K562 (cell line): ENCODE measurements at regions not wholly inside any gene's neighbourhood (a gene's known extent, or its start where the extent isn't known, plus 50 kb on each side); places are given as distances from the start of the nearest gene placed in this dataset.

Experiments used
- ATAC-seq: fragments of 200-7000 bp; cut with Tn5 transposase; 3 replicates; pipeline ENCODE4 v1.9.1; 2020; ENCODE audit warnings: moderate library complexity
- BruUV-seq: library from RNA; stranded (reverse); fragments of 400-500 nt; replicated peaks from 2 replicates; lab custom pipeline; 2021; lab: Mats Ljungman, UMichigan
- CTCF ChIA-PET: fragments of 300-600 bp; formaldehyde crosslinking; extraction: SDS; loops from one replicate; lab custom pipeline; 2021; ENCODE audit warnings: low intra/inter-chr PET ratio; lab: Yijun Ruan, JAX
- POLR2A ChIA-PET: fragments of 300-600, 350-650 bp; sonication (Branson Sonifier 250); formaldehyde crosslinking; extraction: SDS; loops from one replicate; lab custom pipeline; 2021; ENCODE audit warnings: antibody characterized with exemption, inconsistent platforms; lab: Yijun Ruan, JAX
- DNase-seq, 4 experiments: peaks; one replicate each; pipeline versions ENCODE4 v3.0.0 to v3.0.0-alpha.2; 2011 to 2018; ENCODE audit warnings: low spot score in 3 of 4, mixed read lengths in 3 of 4; ENCODE audit errors: extremely low read depth in 1 of 4
- FAIRE-seq: peaks from 2 replicates; lab custom pipeline; 2011; peaks lifted over from hg19 to GRCh38; lab: Jason Lieb, UNC
- H2AFZ ChIP-seq: 2 replicates; pipeline ENCODE4 v1.6.0; 2011; ENCODE audit warnings: low read depth, low read length, control low read depth, inconsistent platforms
- H3K27ac ChIP-seq: fragments of 200-600 bp; 3 replicates; pipeline ENCODE4 v1.8.0; 2011; ENCODE audit warnings: low read depth, mild to moderate bottlenecking, control low read depth, inconsistent platforms, low read length, moderate library complexity, mixed read lengths; ENCODE audit errors: extremely low read depth
- H3K27me3 ChIP-seq, 2 experiments: fragments of 300-600 bp in 1 of 2; 2 replicates in 1 of 2; 3 replicates in 1 of 2; pipeline versions ENCODE4 v1.6.0 to v1.8.0; 2011; ENCODE audit warnings: inconsistent platforms in 2 of 2, low read length in 2 of 2, mild to moderate bottlenecking in 1 of 2, mixed read lengths in 1 of 2, moderate library complexity in 1 of 2; ENCODE audit not compliant: control insufficient read depth in 2 of 2, insufficient read depth in 2 of 2
- H3K36me3 ChIP-seq: fragments of 300-600 bp; 3 replicates; pipeline ENCODE4 v1.8.0; 2011; ENCODE audit warnings: mild to moderate bottlenecking, low read length, inconsistent platforms; ENCODE audit not compliant: control insufficient read depth, insufficient read depth
- H3K4me1 ChIP-seq, 2 experiments: fragments of 200-600 bp in 1 of 2; replicated peaks in 1 of 2; 2 replicates in 1 of 2; 3 replicates in 1 of 2; pipeline versions ENCODE4 v1.5.1 to v1.8.0; 2011; ENCODE audit warnings: inconsistent platforms in 2 of 2, low read length in 2 of 2, mild to moderate bottlenecking in 1 of 2, mixed read lengths in 1 of 2, moderate library complexity in 1 of 2; ENCODE audit not compliant: control insufficient read depth in 2 of 2, insufficient read depth in 2 of 2
- H3K4me2 ChIP-seq: 2 replicates; pipeline ENCODE4 v1.6.1; 2011; ENCODE audit warnings: low read length, control low read depth, inconsistent platforms, mixed read lengths; ENCODE audit not compliant: insufficient read depth
- H3K4me3 ChIP-seq: fragments of 200-600 bp; sonication (generic), shearing (Covaris generic); 2 replicates; pipeline ENCODE4 v1.5.1; 2016; ENCODE audit warnings: control low read depth, inconsistent platforms
- H3K79me2 ChIP-seq: fragments of 200-600 bp; 3 replicates; pipeline ENCODE4 v1.8.0; 2011; ENCODE audit warnings: low read length, inconsistent platforms; ENCODE audit not compliant: control insufficient read depth, insufficient read depth
- H3K9ac ChIP-seq, 2 experiments: 2 replicates each; pipeline versions ENCODE4 v1.6.0 to v1.6.1; 2011; ENCODE audit warnings: low read depth in 2 of 2, low read length in 2 of 2, control low read depth in 1 of 2, inconsistent platforms in 1 of 2, mild to moderate bottlenecking in 1 of 2, mixed read lengths in 1 of 2; ENCODE audit not compliant: insufficient read depth in 1 of 2
- H3K9me1 ChIP-seq: one replicate; pipeline ENCODE4 v1.6.0; 2011; ENCODE audit warnings: inconsistent platforms, mild to moderate bottlenecking, low read length, moderate library complexity; ENCODE audit not compliant: control insufficient read depth, insufficient read depth
- H3K9me3 ChIP-seq: replicated peaks from 2 replicates; pipeline ENCODE4 v1.5.1; 2011; ENCODE audit warnings: low read depth, low read length, inconsistent platforms; ENCODE audit not compliant: control insufficient read depth, insufficient read depth
- H4K20me1 ChIP-seq: replicated peaks from 2 replicates; pipeline ENCODE4 v1.6.1; 2011; ENCODE audit warnings: low read length, inconsistent platforms, mixed read lengths; ENCODE audit not compliant: control insufficient read depth, insufficient read depth
- CC2D1A ChIP-seq: fragments of 450-650 bp; IDR thresholded peaks from 2 replicates; pipeline ENCODE4 v1.6.1; 2017; ENCODE audit warnings: mild to moderate bottlenecking
- CEBPZ ChIP-seq: fragments of 150-350 bp; IDR thresholded peaks from 2 replicates; pipeline ENCODE4 v1.6.1; 2014; ENCODE audit warnings: low read depth, mild to moderate bottlenecking, low read length, borderline replicate concordance
- CHD2 ChIP-seq: IDR thresholded peaks from 2 replicates; pipeline ENCODE4 v1.6.1; 2011; ENCODE audit warnings: low read depth, low read length
- DPF2 ChIP-seq: fragments of 450-650 bp; IDR thresholded peaks from 2 replicates; pipeline ENCODE4 v1.6.1; 2016
- ELK1 ChIP-seq: sonication (generic); formaldehyde crosslinking; IDR thresholded peaks from 2 replicates; pipeline ENCODE4 v1.8.1; 2022; ENCODE audit warnings: missing genetic modification reagents
- USF1 ChIP-seq: sonication (generic); formaldehyde crosslinking; IDR thresholded peaks from 2 replicates; pipeline ENCODE4 v1.9.0; 2022; ENCODE audit warnings: mild to moderate bottlenecking, missing genetic modification reagents
- ZNF407 ChIP-seq: fragments of 450-650 bp; IDR thresholded peaks from 2 replicates; pipeline ENCODE4 v1.6.1; 2016; ENCODE audit warnings: low read depth
- ZNF655 ChIP-seq: fragments of 250-450 bp; sonication (Bioruptor Pico); IDR thresholded peaks from 2 replicates; pipeline ENCODE4 v1.5.0; 2021
- WGBS: fragments of 100-300 bp; shearing (Covaris generic); methylation state at CpG from one replicate; pipeline ENCODE4 v1.1.6; 2016; ENCODE audit warnings: low coverage, mixed read lengths; ENCODE audit not compliant: insufficient coverage; ENCODE audit errors: missing lambda C conversion rate; 5-methylcytosine and 5-hydroxymethylcytosine counted together
- in situ Hi-C: fragments of 300-500 bp; cut with MboI; formaldehyde crosslinking; loops from 4 replicates; pipeline ENCODE4 v1.15.0; 2018; ENCODE audit warnings: inconsistent platforms, mixed read lengths
- intact Hi-C: fragments of 100-400 bp; cut with micrococcal nuclease; formaldehyde crosslinking; loops from 2 replicates; pipeline ENCODE4 v1.14.2; 2022

GRCh38 chr4:127410201-127410600 is 222.6 kb upstream of the INTU start:
- in situ Hi-C loops (no loop called here), intact Hi-C loops (no loop called here)
- no peaks in the 10 kb centered on the region for H3K79me2 ChIP-seq
- no peak overlapping the region for H3K9ac ChIP-seq
- CTCF ChIA-PET = no interaction called here
- H3K27me3 ChIP-seq = no peaks in the 10 kb centered on the region
- no peak overlapping the region for H3K4me3 ChIP-seq
- H4K20me1 ChIP-seq = no peaks in the 10 kb centered on the region
- no peaks in the 10 kb centered on the region for H3K9me1 ChIP-seq
- BruUV-seq = no TSS peak
- H3K4me2 ChIP-seq = no peak overlapping the region
- no peaks in the 10 kb centered on the region for H3K4me1 ChIP-seq
- no peak overlapping the region for H2AFZ ChIP-seq
- H3K27ac ChIP-seq = no peak overlapping the region
- no peak for ATAC-seq
- H3K9me3 ChIP-seq = no peaks in the 10 kb centered on the region; the same call in 1 of the 2 replicates
- H3K36me3 ChIP-seq = no peaks in the 10 kb centered on the region
- DNase-seq = no peak
- no peak for FAIRE-seq
- WGBS = 3% methylated on average over 3 of the region's 3 CpGs
- POLR2A ChIA-PET = no interaction called here
- TF ChIP-seq CEBPZ (no peak), DPF2 (no peak), ZNF655 (CRISPR knock-in tag) (no peak), ZNF407 (no peak), CHD2 (no peak), CC2D1A (no peak), ELK1 (CRISPR knock-in tag) (no peak), USF1 (CRISPR knock-in tag) (no peak)
